ENCODE measurements at regions not wholly inside any gene's neighbourhood (a gene's known extent, or its start where the extent isn't known, plus 50 kb on each side); places are given as distances from the start of the nearest gene placed in this dataset.

- no peak for TF ChIP-seq POLR2A (IDR thresholded peaks at IDR 0.05; ENCODE audit: low read length)
- TF ChIP-seq GATA1 (IDR thresholded peaks at IDR 0.05; ENCODE audit: low read depth, low read length): no peak
Measured at GRCh38 chr1:170219163-170219562, 73.4 kb downstream of the NTMT2 start.

Measured in erythroblast (primary cell).